COLO668 (cell line): ENCODE measurements at regions not wholly inside any gene's neighbourhood (a gene's known extent, or its start where the extent isn't known, plus 50 kb on each side); places are given as distances from the start of the nearest gene placed in this dataset.
"Not testable (repeated sequence)": the region's sequence is repeated elsewhere in the genome, so short reads cannot be mapped to it uniquely, and the experiment has no call there.

ENCODE experiments used
- DNase-seq: peaks from one replicate; lab custom pipeline; 2025; ENCODE audit not compliant: unreplicated experiment; lab: John Stamatoyannopoulos, UW

DNA sequence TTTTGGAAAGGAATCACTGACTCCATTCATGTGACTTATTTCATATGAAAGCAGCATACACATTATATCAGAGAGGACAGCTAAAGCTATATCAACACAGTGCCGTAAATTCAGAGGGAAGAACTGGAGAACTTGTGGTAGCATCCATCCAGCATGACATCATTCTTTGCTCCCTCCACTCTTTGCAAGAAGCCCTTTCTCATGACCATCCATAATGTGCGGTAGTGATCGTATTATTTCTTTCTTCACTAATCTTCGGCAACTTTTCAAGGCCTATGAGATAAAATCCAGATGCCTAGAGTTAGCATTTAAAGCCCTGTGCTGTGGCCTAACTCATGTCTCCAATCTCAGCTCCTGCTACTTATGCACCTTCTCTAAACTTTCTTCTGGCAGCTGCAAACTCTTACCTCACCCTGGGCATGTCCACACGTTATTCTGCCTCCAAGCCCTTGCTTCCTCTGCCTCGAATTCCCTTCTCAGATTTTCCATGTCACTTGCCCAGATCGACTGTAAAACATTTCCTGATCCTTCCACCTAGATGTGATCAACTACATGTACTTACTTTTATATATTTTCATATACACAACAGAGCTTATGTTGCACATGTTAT is 307.3 kb upstream of the SGCD start:
- no peak for DNase-seq

DNA sequence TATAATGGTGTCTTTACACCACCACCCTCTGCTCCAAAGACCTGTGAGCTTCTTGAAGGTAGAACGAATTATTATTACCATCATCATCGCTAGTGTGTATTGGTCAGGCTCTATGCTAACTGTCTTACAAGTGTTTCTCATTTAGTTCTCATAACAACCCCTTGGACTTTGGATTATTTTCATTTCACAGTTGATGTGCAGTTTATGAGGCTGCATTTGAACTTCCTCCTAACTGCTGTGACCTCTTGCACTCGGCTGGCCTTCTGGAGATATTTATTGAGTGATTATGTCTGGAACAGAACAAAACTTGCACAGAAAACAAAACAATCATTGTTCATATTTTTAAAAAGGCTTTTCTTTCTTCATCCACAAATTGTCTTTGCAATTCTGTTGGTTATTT is 306.3 kb upstream of the SGCD start:
- no peak for DNase-seq

DNA sequence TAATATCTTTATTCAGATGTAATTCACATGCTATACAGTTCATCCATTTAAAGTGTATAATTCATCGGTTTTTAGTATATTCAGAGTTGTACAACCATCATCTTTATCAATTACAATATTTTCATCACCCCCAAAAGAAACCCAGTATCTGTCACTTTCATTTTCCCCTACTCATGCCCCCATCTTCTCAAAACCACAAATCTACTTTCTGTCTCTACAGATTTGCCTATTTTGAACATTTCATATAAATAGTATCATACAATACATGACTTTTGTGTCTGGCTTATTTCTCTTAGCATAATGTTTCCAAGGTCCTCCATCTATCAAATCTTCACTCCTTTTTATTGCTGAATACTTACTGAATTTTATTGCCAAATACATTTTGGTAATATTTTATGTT is 305.1 kb upstream of the SGCD start:
- no peak for DNase-seq

DNA sequence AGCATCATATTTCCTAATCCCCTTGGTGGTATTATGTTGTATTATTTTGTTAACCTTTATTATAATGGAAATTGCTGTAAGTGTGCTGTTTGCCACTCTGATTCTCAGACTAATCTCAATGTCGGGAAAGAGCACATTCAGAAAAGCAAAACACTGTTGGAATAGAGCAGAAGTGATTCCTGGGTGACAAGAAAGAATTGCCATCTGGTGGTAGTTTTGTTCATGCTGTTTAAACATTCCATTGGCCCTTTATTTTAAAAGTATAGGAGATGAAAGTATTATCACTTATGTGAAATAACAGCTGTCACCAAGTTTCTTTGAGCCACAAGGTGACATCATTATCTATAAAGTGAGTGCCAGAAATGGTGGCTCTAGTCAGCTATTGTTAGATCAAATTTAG is 301.3 kb upstream of the SGCD start:
- DNase-seq = no peak

DNA sequence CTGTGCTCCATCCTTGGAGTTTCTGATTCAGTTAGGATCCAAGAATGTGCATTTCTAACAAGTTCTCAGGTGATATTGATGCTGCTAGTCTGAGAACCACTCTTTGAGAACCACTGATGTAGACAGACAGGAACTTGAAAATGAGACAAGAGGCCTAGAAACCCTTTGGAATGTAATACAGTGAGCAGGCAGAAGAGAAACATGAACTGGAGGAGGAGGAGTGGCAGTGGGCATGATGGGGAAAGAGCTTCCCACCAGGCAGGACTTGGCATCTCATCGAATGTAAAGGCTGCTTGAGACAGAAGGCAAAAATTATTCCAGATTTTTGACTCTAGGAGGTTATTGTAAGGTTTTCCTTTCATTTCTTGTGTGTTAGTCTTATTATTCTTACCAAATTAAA is 295.8 kb upstream of the SGCD start:
- DNase-seq = no peak

DNA sequence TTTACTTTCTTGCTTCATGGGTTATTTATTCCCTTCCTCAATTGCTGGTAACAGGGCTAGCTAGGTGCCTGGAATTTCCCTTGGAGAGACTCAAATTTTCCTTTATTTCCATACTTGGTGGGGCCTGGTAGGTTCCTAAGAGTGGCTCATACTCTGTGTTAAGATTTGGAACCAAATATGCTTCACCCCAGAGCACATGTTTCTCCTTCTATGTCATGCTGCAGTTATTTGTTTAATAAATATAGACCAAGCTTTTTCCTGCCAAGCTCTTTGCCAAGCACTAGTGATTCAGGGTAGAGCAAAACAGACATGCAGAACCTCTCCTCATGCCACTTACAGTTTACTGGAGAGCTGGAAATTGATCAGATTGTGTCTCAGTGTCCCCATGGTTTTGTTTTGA is 290.3 kb upstream of the SGCD start:
- no peak for DNase-seq

DNA sequence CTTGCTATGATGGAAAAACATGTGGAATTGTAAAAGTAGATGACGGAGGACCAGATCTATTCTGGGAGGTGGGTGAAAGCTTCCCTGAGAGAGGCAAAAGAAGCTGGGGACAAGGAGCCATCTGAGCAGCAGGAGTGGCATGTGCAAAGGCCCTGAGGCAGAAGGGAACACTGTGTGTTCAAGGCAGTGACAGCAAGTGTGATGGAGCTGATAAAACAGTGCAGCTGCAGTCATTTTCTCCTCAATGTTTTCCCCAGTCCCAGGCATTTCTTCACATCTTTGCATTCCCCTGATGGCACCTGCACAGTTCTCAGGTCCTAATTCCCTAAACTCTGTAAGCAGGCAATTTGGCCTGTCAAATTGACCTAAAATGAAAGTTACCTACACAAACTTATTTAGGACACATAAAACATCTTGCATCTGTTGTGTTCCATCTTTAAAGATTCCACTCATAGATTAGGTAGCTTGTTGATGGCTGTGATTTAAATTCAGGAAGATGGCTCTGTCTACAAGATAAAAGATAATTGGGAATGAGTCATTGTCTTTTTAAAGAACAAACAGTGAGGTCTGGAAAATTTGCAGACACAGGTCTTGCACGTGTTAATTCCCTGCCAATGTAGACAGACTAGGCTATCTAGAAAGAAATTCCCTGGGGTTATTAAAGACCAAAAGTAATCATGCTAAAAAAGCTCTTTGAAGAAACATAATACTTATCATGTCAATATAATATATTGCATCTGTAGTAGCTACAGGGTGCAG is 289.6 kb upstream of the SGCD start:
- no peak for DNase-seq

DNA sequence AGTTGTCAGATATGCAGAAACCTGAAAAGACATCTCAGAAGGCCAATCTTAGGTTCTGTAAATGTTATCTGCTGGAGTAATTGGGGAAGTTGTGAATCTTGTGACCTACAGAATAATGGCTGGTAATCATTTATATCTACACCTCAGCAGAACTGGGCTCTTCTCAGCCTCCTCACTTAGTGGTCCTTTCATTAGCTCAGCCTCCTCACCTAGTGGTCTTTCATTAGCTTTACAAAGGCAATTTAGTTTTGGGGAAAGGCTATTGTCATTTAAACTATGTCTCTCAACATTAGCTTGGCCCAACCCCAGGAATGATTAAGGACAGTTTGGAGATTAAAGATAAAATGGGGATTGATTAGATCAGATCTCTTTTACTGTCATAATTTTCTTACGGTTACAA is 284.2 kb upstream of the SGCD start:
- DNase-seq = no peak

DNA sequence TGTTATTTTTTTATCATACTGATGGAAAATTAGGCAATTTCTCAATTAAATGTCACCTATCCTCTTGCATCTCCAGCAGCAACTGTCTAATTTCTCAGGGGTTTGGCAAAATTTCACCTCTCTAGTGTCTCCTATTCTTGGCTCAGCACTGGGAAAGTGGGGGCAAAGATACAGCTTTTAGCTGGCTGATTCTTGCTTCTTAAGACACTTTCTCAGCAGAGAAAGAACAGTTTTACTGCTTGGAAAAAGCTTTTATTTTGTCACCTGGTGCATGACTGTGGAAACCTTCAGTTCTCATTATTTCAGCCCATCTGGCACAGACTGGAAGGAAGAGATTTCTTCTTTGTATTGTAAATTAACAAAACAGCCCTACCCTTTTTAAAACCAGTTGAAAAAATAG is 283.6 kb upstream of the SGCD start:
- DNase-seq = no peak

DNA sequence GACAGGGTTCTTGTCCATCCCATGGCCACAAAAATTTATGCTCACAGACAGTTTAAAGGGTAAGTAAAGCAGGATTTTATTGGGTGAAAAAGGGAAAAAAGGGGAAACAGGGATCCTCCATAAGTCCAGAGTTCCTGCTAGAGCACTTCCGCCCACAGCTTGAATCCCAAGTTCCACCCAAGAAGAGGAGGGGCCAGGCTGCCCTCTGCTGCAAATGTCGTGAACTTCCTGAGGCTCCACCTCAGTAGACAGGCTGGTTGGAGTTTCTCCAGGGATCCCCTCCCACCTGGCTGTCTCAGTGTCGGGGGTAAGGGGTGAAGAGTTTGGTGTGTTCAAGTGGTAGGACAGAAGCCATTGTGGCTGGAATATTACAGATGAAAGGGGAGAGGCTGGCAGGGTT is 275.0 kb upstream of the SGCD start:
- DNase-seq = no peak

DNA sequence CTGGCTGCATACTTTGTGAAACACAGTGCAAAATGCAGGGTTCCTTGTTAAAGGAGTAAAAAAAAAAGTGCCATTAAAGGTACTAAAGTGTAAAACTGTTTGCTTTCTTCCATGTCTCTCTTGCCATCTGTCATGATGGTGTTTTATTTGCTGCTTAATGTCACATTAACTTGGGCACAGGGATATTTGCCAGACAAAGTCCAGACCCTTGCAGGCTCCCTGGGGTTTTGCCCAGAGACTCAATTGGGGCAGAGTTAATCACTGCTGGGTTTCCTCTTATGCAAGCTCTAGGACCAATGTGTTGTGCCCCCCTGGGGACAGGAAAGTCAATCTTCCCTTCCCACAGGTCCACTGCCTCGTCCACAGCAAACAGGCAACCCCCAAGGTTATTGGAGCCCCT is 274.3 kb upstream of the SGCD start:
- DNase-seq = no peak

DNA sequence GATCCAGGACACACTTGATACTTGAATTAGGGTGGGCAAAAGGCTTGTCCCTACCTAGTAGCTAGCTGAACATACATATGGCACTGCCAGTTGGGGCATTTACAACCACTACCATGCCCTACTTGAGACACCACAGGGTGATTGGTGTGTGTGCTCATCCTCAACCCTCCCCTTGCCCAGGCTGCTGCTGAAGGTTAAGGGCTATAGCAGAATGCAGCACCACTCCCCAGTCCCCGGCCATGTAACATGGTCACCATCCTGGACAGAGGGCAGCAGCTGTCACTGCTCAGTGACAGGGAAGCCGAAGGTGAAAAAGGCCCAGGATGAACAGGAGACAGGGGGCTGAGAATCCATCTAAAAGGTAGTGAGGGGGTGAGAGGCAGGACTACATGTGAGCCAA is 273.9 kb upstream of the SGCD start:
- DNase-seq = no peak

DNA sequence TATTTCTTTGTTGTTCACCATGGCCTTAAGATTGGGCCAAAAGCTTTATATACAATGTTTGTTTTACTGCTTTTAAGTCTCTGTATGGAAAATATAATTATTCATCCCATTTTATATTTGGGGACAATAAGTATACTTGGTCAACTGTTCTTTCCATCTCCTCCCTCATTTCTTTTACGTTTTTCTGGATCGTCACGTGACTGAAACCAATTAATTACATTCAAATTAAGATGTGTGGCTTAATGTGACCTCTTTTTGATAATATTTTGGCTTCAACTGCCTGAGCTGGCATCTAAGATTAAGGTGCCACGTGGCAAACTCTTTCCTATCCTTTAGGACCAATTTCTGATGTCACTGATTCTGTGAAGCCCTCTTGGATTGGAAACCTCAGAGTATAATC is 250.1 kb upstream of the SGCD start:
- DNase-seq = no peak

DNA sequence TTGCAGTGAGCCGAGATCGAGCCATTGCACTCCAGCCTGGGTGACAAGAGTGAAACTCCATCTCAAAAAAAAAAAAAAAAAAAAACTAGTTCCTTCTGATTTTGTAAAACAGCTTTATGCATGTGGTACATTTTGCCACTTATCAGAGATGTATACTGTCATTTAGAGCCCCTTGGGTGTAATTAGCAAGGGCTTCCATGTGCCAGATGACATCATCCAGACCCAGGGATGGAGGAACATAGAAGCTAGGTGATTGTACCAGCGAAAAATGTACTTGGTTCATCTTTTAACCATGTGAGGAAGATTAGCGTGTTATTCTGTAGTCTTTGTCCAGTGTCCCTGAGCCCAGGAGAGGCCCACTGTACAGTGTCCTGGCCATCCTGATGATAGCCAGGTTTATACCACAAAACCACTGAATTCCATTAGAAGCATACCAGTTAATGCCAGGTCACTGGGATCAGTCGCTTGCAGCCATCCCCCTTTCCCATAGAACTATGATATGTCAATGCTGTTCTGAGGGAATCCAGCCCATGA is 239.3 kb upstream of the SGCD start:
- no peak for DNase-seq

DNA sequence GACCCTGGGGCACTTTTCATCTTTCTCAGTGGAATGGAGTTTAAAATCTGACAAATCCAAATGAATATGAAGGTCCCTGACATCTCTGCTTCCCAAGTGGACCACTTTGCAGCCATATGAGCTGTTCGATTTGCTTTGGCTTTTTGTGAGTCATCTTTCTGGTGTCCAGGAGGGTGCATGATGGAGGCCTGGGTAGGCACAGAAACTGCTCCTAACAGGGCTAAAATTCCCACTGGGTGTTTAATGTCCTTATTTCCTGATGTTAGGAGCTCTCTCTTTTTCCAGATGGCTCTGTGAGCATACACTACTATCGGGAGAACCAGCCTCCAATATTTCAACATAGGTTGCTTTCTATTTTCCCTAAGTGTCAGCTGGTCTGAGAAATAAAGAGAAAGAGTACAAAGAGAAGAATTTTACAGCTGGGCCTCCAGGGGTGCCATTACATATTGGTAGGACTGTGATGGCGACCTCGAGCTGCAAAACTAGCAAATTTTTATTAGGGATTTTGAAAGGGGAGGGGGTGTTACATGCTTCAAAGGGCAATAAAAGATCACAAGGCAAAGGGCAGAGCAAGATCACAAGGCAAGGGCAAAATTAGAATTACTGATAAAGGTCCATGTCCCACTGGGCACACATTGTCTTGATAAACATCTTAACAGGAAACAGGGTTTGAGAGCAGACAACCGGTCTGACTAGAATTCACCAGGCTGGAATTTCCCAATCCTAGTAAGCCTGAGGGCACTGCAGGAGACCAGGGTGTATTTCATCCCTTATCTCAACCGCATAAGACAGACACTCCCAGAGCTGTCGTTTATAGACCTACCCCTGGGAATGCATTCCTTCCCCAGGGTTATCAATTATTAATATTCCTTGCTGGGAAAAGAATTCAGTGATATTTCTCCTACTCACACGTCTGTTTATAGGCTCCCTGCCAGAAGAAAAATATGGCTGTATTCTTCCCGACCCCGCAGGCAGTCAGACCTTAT is 236.7 kb upstream of the SGCD start:
- DNase-seq = not testable (repeated sequence)

DNA sequence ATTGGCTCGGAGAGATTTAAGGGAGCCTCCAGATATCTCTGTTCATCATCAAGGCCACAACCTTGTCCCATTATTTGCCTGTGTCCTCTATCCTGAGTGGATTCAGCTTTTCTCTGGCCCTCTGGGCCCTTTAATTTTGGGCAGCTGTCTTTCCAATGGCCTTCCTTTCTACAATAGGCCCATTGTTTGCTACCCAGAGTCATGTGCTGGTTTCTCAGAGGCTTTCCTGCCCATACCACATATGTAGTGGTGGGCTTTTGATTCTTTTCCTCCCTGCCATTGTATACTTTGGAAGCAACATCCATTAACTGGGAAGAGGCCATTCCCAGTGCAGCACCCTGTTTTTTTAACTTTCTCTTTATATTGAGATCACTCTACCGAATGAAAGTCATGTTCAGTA is 233.9 kb upstream of the SGCD start:
- no peak for DNase-seq

DNA sequence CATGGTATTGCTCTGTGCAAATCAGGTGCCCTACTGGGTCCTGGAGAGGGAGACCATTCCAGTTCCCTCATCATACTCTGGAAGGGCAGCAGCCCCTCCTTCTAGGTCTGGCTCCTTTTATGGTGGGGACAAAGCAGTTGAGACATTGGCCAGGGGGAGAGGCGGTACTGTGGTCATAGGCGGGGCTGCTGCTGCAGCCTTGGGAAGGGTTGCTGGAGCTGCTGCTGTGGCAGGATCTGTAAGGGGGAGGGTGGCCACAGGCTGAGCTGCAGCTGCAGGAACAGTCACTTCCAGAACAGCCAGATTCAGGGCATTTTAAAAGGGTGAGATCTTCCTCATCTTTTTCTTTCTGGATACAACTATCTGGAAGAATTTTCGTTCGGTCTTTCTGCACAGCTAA is 233.0 kb upstream of the SGCD start:
- no peak for DNase-seq

DNA sequence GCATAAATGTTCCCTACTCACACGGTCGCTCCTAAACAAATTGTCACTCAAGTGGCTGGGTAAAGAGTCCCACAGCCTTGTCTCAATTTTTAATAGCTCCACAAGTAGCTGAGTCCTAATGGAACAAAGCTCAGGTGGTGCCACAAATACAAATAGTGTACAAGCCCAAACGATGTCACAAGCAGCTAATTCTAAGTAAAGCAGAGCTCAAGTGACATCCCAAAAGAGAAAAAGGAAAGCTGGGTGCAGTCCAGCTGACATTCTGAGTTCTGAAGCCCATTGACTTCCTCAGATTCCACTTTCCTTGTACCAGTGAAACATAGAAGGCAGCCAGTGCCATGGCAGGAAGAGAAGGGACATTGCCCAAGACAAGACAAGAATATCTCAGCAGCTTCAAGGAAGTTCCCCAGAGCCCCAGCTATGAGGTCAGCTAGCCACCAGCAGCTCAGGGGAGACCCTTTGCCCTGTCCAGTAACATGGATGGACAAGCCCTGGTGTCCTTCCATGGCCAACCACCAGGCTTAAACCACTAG is 231.2 kb upstream of the SGCD start:
- no peak for DNase-seq

DNA sequence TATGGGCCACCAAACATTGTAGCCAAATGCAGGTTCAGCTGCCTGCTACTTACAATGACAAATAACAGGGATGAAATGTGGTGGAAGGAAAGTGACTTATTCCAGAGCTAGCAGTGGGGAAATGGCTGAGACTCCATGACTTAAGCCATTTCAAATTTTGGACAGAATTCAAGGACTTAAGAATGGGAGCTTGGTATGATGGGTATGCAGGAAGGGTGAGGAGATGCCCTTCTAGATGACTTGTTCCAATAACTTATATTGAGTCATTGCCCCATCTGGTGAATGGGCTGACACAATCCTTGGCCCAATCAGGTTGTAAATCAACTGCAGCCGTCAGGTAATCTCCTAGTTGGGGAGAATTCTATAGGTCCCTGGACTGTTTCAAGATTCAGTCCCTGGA is 230.7 kb upstream of the SGCD start:
- DNase-seq = no peak

DNA sequence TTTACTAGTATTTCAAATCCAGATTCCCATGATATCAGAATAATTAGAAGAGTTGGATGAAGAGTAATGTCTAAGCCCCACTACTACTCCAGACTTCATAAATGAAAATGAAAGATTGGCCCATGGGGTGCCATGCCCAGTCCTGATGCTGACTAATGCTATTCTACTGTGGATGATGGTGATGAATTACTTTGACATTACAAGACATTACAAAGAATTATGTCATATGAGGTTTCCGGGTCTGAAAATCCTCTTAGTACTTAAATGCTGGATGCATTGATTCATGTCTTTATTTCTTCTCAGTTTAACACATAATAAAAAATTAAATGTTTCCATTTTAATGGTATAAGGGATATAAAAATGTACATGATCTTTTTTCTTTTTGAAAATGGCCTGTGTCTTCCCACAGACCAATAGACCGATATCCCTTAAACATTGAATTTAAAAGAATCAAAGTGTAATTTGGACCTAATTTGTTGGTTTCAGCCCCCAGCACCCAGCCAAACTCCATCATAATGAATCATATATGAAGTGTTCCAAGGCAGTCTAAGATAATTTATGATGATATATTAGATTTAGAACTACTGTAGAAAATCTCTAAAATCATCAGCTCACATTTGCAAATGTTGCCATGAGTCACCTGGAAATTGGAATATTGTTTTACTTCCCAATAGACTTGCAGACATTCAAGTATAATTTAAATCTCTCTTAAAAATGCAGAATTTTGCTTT is 223.6 kb upstream of the SGCD start:
- no peak for DNase-seq
